Neuron (in vitro differentiated cells): ENCODE measurements at regions not wholly inside any gene's neighbourhood (a gene's known extent, or its start where the extent isn't known, plus 50 kb on each side); places are given as distances from the start of the nearest gene placed in this dataset.

Experiments
- H2AFZ ChIP-seq: one replicate; pipeline ENCODE4 v1.6.1; 2013; ENCODE audit warnings: low read depth, mild to moderate bottlenecking, inconsistent platforms, low read length, moderate library complexity
- H3K27me3 ChIP-seq: one replicate; pipeline ENCODE4 v1.6.1; 2013; ENCODE audit warnings: low read length; ENCODE audit not compliant: insufficient read depth
- H3K36me3 ChIP-seq: one replicate; pipeline ENCODE4 v1.6.1; 2013; ENCODE audit warnings: low read length; ENCODE audit not compliant: insufficient read depth
- H3K4me1 ChIP-seq: one replicate; pipeline ENCODE4 v1.6.1; 2013; ENCODE audit warnings: low read length; ENCODE audit not compliant: insufficient read depth
- H3K4me3 ChIP-seq: 2 replicates; pipeline ENCODE4 v1.5.1; 2013; ENCODE audit warnings: mild to moderate bottlenecking, low read length, moderate library complexity
- H3K9me3 ChIP-seq: one replicate; pipeline ENCODE4 v1.6.1; 2013; ENCODE audit warnings: low read length

GRCh38 chr13:40334031-40334430, 332.4 kb downstream of the FOXO1 start:
- no peaks in the 10 kb centered on the region for H3K9me3 ChIP-seq
- no peaks in the 10 kb centered on the region for H3K4me1 ChIP-seq
- H3K4me3 ChIP-seq: no peak overlapping the region
- no peak overlapping the region for H2AFZ ChIP-seq
- H3K27me3 ChIP-seq: no peaks in the 10 kb centered on the region
- H3K36me3 ChIP-seq: no peaks in the 10 kb centered on the region

GRCh38 chr13:40334616-40335015, 331.8 kb downstream of the FOXO1 start:
- Histone ChIP-seq H3K27me3 (no peaks in the 10 kb centered on the region), H2AFZ (no peak overlapping the region), H3K4me1 (peaks cover under 1% of the 10 kb centered on the region), H3K9me3 (no peaks in the 10 kb centered on the region), H3K36me3 (no peaks in the 10 kb centered on the region), H3K4me3 (no peak overlapping the region)

GRCh38 chr13:40336228-40337221, 329.9 kb downstream of the FOXO1 start:
- no peaks in the 10 kb centered on the region for H3K27me3 ChIP-seq
- peaks cover 19% of the 10 kb centered on the region for H3K4me1 ChIP-seq
- H3K4me3 ChIP-seq: no peak overlapping the region
- H3K9me3 ChIP-seq: no peaks in the 10 kb centered on the region
- no peak overlapping the region for H2AFZ ChIP-seq
- no peaks in the 10 kb centered on the region for H3K36me3 ChIP-seq

GRCh38 chr13:40337651-40338050, 328.8 kb downstream of the FOXO1 start:
- no peaks in the 10 kb centered on the region for H3K36me3 ChIP-seq

GRCh38 chr13:40338217-40338616, 328.2 kb downstream of the FOXO1 start:
- Histone ChIP-seq H3K4me1 (peaks cover 30% of the 10 kb centered on the region), H3K27me3 (no peaks in the 10 kb centered on the region), H3K9me3 (no peaks in the 10 kb centered on the region), H2AFZ (no peak overlapping the region), H3K4me3 (no peak overlapping the region), H3K36me3 (no peaks in the 10 kb centered on the region)

More at GRCh38 chr13:40337651-40338050, 328.8 kb downstream of the FOXO1 start:
- peaks cover 27% of the 10 kb centered on the region for H3K4me1 ChIP-seq
- no peaks in the 10 kb centered on the region for H3K9me3 ChIP-seq
- H3K27me3 ChIP-seq: no peaks in the 10 kb centered on the region
- no peak overlapping the region for H3K4me3 ChIP-seq
- no peak overlapping the region for H2AFZ ChIP-seq

- Histone ChIP-seq H2AFZ (no peak overlapping the region), H3K27me3 (no peaks in the 10 kb centered on the region)
Measured at GRCh38 chr13:40340368-40341095, 325.9 kb downstream of the FOXO1 start.

GRCh38 chr13:40341096-40341471, 325.4 kb downstream of the FOXO1 start:
- H3K9me3 ChIP-seq: no peaks in the 10 kb centered on the region
- H3K27me3 ChIP-seq: no peaks in the 10 kb centered on the region
- no peak overlapping the region for H3K4me3 ChIP-seq

More at GRCh38 chr13:40340368-40341095, 325.9 kb downstream of the FOXO1 start:
- Histone ChIP-seq H3K4me3 (no peak overlapping the region), H3K4me1 (peaks cover 51% of the 10 kb centered on the region), H3K36me3 (no peaks in the 10 kb centered on the region), H3K9me3 (no peaks in the 10 kb centered on the region)

GRCh38 chr13:40341501-40341900, 324.9 kb downstream of the FOXO1 start:
- no peaks in the 10 kb centered on the region for H3K9me3 ChIP-seq
- no peak overlapping the region for H3K4me3 ChIP-seq
- no peaks in the 10 kb centered on the region for H3K36me3 ChIP-seq
- H3K27me3 ChIP-seq: no peaks in the 10 kb centered on the region
- H2AFZ ChIP-seq: no peak overlapping the region
- H3K4me1 ChIP-seq: peaks cover 57% of the 10 kb centered on the region

More at GRCh38 chr13:40341096-40341471, 325.4 kb downstream of the FOXO1 start:
- H2AFZ ChIP-seq: no peak overlapping the region
- H3K36me3 ChIP-seq: no peaks in the 10 kb centered on the region
- H3K4me1 ChIP-seq: peaks cover 56% of the 10 kb centered on the region

GRCh38 chr13:40342461-40342860, 324.0 kb downstream of the FOXO1 start:
- Histone ChIP-seq H3K9me3 (no peaks in the 10 kb centered on the region), H2AFZ (no peak overlapping the region), H3K36me3 (no peaks in the 10 kb centered on the region), H3K4me1 (peaks cover 57% of the 10 kb centered on the region), H3K27me3 (no peaks in the 10 kb centered on the region), H3K4me3 (no peak overlapping the region)

- peaks cover 57% of the 10 kb centered on the region for H3K4me1 ChIP-seq
- no peak overlapping the region for H3K4me3 ChIP-seq
- no peaks in the 10 kb centered on the region for H3K36me3 ChIP-seq
- no peak overlapping the region for H2AFZ ChIP-seq
- no peaks in the 10 kb centered on the region for H3K9me3 ChIP-seq
- no peaks in the 10 kb centered on the region for H3K27me3 ChIP-seq
Measured at GRCh38 chr13:40342901-40343300, 323.5 kb downstream of the FOXO1 start.

GRCh38 chr13:40343550-40344269, 322.7 kb downstream of the FOXO1 start:
- H3K27me3 ChIP-seq: no peaks in the 10 kb centered on the region
- H3K9me3 ChIP-seq: no peaks in the 10 kb centered on the region
- H3K36me3 ChIP-seq: no peaks in the 10 kb centered on the region
- H2AFZ ChIP-seq: no peak overlapping the region
- H3K4me1 ChIP-seq: peaks cover 57% of the 10 kb centered on the region
- H3K4me3 ChIP-seq: no peak overlapping the region

- H3K4me1 ChIP-seq: peaks cover 57% of the 10 kb centered on the region
- H3K9me3 ChIP-seq: no peaks in the 10 kb centered on the region
- H3K27me3 ChIP-seq: no peaks in the 10 kb centered on the region
- H2AFZ ChIP-seq: no peak overlapping the region
- no peaks in the 10 kb centered on the region for H3K36me3 ChIP-seq
- H3K4me3 ChIP-seq: no peak overlapping the region
Measured at GRCh38 chr13:40344270-40345148, 321.9 kb downstream of the FOXO1 start.
